GM23248 (cell line): ENCODE measurements at regions not wholly inside any gene's neighbourhood (a gene's known extent, or its start where the extent isn't known, plus 50 kb on each side); places are given as distances from the start of the nearest gene placed in this dataset.

Experiments
- DNase-seq: peaks from one replicate; pipeline ENCODE4 v3.0.0-alpha.2; 2015
- H2AFZ ChIP-seq: fragments of 200-600 bp; sonication (generic); 2 replicates; pipeline ENCODE4 v1.6.1; 2016; ENCODE audit warnings: antibody characterized with exemption
- H3F3A ChIP-seq: fragments of 200-600 bp; sonication (generic); 2 replicates; pipeline ENCODE4 v1.6.1; 2016; ENCODE audit warnings: mild to moderate bottlenecking, antibody characterized with exemption, mixed run types; ENCODE audit not compliant: insufficient read depth
- H3K27ac ChIP-seq: fragments of 200-600 bp; sonication (generic); 2 replicates; pipeline ENCODE4 v1.5.1; 2016; ENCODE audit warnings: mild to moderate bottlenecking
- H3K27me3 ChIP-seq: fragments of 200-600 bp; sonication (generic); replicated peaks from 2 replicates; pipeline ENCODE4 v1.6.1; 2016; ENCODE audit warnings: mild to moderate bottlenecking; ENCODE audit not compliant: insufficient read depth
- H3K36me3 ChIP-seq: fragments of 200-600 bp; sonication (generic); 2 replicates; pipeline ENCODE4 v1.6.1; 2016; ENCODE audit warnings: low read depth, mild to moderate bottlenecking
- H3K4me1 ChIP-seq: fragments of 200-600 bp; sonication (generic); 2 replicates; pipeline ENCODE4 v1.6.1; 2016; ENCODE audit warnings: mild to moderate bottlenecking; ENCODE audit not compliant: insufficient read depth
- H3K4me2 ChIP-seq: fragments of 200-600 bp; sonication (generic); one replicate; pipeline ENCODE4 v1.6.1; 2016; ENCODE audit warnings: mild to moderate bottlenecking; ENCODE audit not compliant: unreplicated experiment
- H3K4me3 ChIP-seq: fragments of 200-600 bp; sonication (generic); 2 replicates; pipeline ENCODE4 v1.5.1; 2016; ENCODE audit warnings: mild to moderate bottlenecking
- H3K79me2 ChIP-seq: fragments of 200-600 bp; sonication (generic); 2 replicates; pipeline ENCODE4 v1.6.1; 2016; ENCODE audit warnings: mild to moderate bottlenecking; ENCODE audit not compliant: insufficient read depth
- H3K9ac ChIP-seq: fragments of 200-600 bp; sonication (generic); 2 replicates; pipeline ENCODE4 v1.6.1; 2016; ENCODE audit warnings: mild to moderate bottlenecking
- H3K9me2 ChIP-seq: fragments of 200-600 bp; sonication (generic); 2 replicates; pipeline ENCODE4 v1.6.1; 2016; ENCODE audit warnings: mixed run types, mild to moderate bottlenecking, moderate library complexity; ENCODE audit not compliant: insufficient read depth
- H3K9me3 ChIP-seq: fragments of 200-600 bp; sonication (generic); one replicate; pipeline ENCODE4 v1.6.1; 2017; ENCODE audit warnings: low read depth
- H4K20me1 ChIP-seq: fragments of 200-600 bp; sonication (generic); 2 replicates; pipeline ENCODE4 v1.6.0; 2016; ENCODE audit not compliant: insufficient read depth
- EZH2 ChIP-seq: fragments of 200-600 bp; sonication (generic); IDR thresholded peaks from 2 replicates; pipeline ENCODE4 v1.6.1; 2018; ENCODE audit warnings: antibody characterized with exemption, mild to moderate bottlenecking; ENCODE audit not compliant: insufficient read depth, poor library complexity, severe bottlenecking
- EZH2phosphoT487 ChIP-seq: fragments of 200-600 bp; sonication (generic); IDR thresholded peaks from 2 replicates; pipeline ENCODE4 v1.6.1; 2018; ENCODE audit warnings: antibody characterized with exemption, moderate library complexity, mild to moderate bottlenecking, low read depth; ENCODE audit not compliant: insufficient read depth
- WGBS, 2 experiments: methylation state at CpG; one replicate each; pipeline ENCODE4 v1.1.6; 2015 to 2017; ENCODE audit warnings: low lambda C conversion rate in 2 of 2, low coverage in 1 of 2; ENCODE audit errors: missing lambda C conversion rate in 2 of 2; 5-methylcytosine and 5-hydroxymethylcytosine counted together
- in situ Hi-C: fragments of 300-500 bp; cut with MboI; formaldehyde crosslinking; loops from 2 replicates; pipeline ENCODE4 v1.15.0; 2020

DNA sequence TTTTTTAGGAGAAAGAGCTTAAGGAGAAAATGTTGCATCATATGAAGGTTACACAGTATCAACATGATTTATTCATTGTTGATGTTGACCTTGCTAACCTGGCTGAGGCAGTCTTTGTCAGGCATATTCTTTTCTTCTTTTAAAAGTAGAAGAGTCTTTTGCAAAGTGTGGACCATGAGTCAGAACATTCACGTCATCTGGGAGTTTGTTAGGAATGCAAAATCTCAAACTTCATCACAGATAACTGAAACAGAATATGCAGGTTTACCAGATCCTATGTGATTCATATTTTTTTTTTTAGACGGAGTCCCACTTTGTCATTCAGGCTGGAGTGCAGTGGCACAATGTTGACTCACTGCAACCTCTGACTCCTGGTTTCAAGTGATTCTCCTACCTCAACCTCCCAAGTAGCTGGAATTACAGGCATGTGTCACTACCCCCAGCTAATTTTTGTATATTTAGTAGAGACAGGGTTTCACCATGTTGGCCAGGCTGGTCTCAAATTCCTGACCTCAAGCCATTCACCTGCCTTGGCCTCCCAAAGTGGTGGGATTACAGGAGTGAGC lies 530.4 kb upstream of the BTBD3 start:
- no peak overlapping the region for H3K4me3 ChIP-seq
- no peaks in the 10 kb centered on the region for H3K79me2 ChIP-seq
- peaks cover 8% of the 10 kb centered on the region for H3F3A ChIP-seq
- 0 to 2% methylated on average over 2 of the region's 2 CpGs for WGBS, 2 experiments
- no peaks in the 10 kb centered on the region for H3K27me3 ChIP-seq
- H3K27ac ChIP-seq = peak overlapping the region; percentile 68
- peak; percentile 85 for DNase-seq
- H3K9ac ChIP-seq = no peak overlapping the region
- H4K20me1 ChIP-seq = no peaks in the 10 kb centered on the region
- no peak overlapping the region for H2AFZ ChIP-seq
- H3K36me3 ChIP-seq = no peaks in the 10 kb centered on the region
- H3K4me1 ChIP-seq = peaks cover 21% of the 10 kb centered on the region
- H3K9me3 ChIP-seq = no peaks in the 10 kb centered on the region
- H3K4me2 ChIP-seq = no peak overlapping the region
- H3K9me2 ChIP-seq = no peaks in the 10 kb centered on the region
- in situ Hi-C loops = no loop called here
- TF ChIP-seq EZH2 = no peak
- no peak for TF ChIP-seq EZH2phosphoT487

DNA sequence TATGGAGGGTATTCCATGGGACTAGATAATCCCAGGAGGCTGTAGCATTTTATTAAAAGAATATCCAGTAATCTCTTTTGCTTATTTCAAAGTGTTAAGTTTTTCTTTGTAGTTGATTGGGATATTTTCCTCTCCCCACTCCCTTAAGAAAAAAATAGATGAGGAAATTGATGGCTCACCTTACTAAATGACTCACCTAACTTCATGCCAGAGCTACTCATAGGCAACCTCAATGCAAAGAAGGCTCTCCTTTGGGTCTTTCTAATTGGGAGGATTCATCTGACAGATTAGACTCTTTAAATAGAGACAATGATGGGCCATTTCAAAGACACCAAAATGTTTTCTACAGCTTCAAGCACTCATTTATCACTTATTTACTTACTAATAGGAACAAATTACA lies 528.5 kb upstream of the BTBD3 start:
- peaks cover 12% of the 10 kb centered on the region for H3F3A ChIP-seq
- peak; percentile 56 for DNase-seq
- no peak overlapping the region for H3K27ac ChIP-seq
- H3K9me2 ChIP-seq = no peaks in the 10 kb centered on the region
- in situ Hi-C loops = no loop called here
- peaks cover 34% of the 10 kb centered on the region for H3K4me1 ChIP-seq
- no peak overlapping the region for H2AFZ ChIP-seq
- H3K9ac ChIP-seq = no peak overlapping the region
- no peak overlapping the region for H3K4me2 ChIP-seq
- no peak overlapping the region for H3K4me3 ChIP-seq
- TF ChIP-seq EZH2 (no peak), EZH2phosphoT487 (no peak)
- no peaks in the 10 kb centered on the region for H4K20me1 ChIP-seq
- H3K79me2 ChIP-seq = no peaks in the 10 kb centered on the region
- H3K27me3 ChIP-seq = no peaks in the 10 kb centered on the region
- H3K36me3 ChIP-seq = no peaks in the 10 kb centered on the region
- no peaks in the 10 kb centered on the region for H3K9me3 ChIP-seq

DNA sequence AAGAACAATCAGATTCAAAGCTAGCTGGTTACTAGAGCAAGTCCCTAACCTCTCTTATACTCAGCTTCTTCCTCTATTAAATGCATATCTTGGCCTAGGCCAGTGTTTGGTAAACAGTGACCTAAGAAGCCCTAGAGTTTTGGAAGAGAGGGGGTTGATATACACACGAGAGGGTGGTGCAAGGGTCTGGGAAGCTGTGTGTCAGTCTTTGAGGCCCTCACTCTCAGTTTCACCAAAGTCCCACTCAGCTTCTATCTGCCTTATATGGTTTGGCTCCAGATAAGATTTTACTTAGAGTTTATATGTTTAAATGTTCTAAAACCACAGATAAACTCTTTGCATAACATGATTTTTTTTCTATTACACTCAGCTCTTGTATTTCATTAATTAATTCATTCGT lies 526.1 kb upstream of the BTBD3 start:
- Histone ChIP-seq H2AFZ (no peak overlapping the region), H3K9me2 (no peaks in the 10 kb centered on the region), H3F3A (peaks cover 29% of the 10 kb centered on the region), H3K9me3 (no peaks in the 10 kb centered on the region), H3K79me2 (no peaks in the 10 kb centered on the region), H3K4me2 (no peak overlapping the region), H3K9ac (no peak overlapping the region), H3K4me3 (no peak overlapping the region), H3K36me3 (no peaks in the 10 kb centered on the region), H3K27me3 (no peaks in the 10 kb centered on the region), H3K27ac (no peak overlapping the region), H4K20me1 (no peaks in the 10 kb centered on the region), H3K4me1 (peaks cover 48% of the 10 kb centered on the region)
- no peak for TF ChIP-seq EZH2
- no peak for TF ChIP-seq EZH2phosphoT487
- in situ Hi-C loops = no loop called here
- DNase-seq = no peak
- 72 to 80% methylated on average over 2 of the region's 2 CpGs for WGBS, 2 experiments

DNA sequence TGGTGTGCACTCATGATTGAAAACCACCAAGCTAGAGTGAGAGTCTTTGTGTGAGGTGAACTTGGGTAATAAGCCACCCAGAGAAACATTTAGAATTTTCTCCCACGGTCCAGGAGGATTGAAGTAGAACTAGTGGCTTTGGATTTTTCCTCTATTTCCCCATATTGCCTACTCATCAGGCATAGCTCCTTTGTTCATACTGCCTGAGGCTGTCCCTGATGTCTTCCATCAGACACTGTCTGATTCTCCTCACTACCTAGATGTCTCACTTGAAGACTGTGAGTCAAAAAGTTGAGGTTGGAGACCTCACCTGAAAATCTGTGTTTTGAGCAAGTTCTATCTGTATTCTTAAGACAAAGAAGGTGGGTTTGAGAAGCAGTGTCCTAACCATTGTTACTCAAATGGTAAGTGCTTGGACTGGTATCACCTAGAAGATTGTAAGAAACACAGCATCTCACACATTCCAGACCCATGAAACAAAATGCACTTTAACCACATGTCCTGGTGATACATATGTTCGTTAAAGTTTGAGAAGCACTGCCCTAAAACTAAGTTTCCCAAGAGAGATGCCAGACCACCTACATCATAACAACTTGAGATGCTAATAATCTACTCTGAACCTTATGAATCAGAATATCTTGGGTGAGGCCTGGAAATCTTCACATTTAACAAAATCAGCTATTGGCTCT lies 523.4 kb upstream of the BTBD3 start:
- H3K27ac ChIP-seq = peak overlapping the region; percentile 96
- no peaks in the 10 kb centered on the region for H3K79me2 ChIP-seq
- peak overlapping the region; percentile 56 for H3K4me2 ChIP-seq
- TF ChIP-seq EZH2phosphoT487 (0 out of 2 replicates have a peak, but pooled peaks have one; percentile 58), EZH2 (no peak)
- H3K4me3 ChIP-seq = no peak overlapping the region
- H3K9me2 ChIP-seq = no peaks in the 10 kb centered on the region
- in situ Hi-C loops = no loop called here
- H3K36me3 ChIP-seq = no peaks in the 10 kb centered on the region
- no peaks in the 10 kb centered on the region for H3K9me3 ChIP-seq
- peaks cover 23% of the 10 kb centered on the region for H3F3A ChIP-seq
- H3K4me1 ChIP-seq = peaks cover 40% of the 10 kb centered on the region
- 22 to 38% methylated on average over 2 of the region's 2 CpGs for WGBS, 2 experiments
- DNase-seq = peak; percentile 95
- no peaks in the 10 kb centered on the region for H4K20me1 ChIP-seq
- peak overlapping the region; percentile 58; the same call in 1 of the 2 replicates for H2AFZ ChIP-seq
- H3K9ac ChIP-seq = peak overlapping the region; percentile 74
- no peaks in the 10 kb centered on the region for H3K27me3 ChIP-seq
